PC-3 (cell line): ENCODE measurements at regions not wholly inside any gene's neighbourhood (a gene's known extent, or its start where the extent isn't known, plus 50 kb on each side); places are given as distances from the start of the nearest gene placed in this dataset.

Source experiments
- CTCF ChIP-seq: fragments of 300-600 bp; sonication (generic); conservative IDR thresholded peaks from 2 replicates; pipeline ENCODE4 v1.5.1; 2017; ENCODE audit warnings: antibody characterized with exemption, low read depth, mild to moderate bottlenecking, low read length
- EZH2 ChIP-seq: fragments of 300-600 bp; sonication (generic); IDR thresholded peaks from one replicate; pipeline ENCODE4 v1.6.1; 2017; ENCODE audit warnings: antibody characterized with exemption, mild to moderate bottlenecking, low read length; ENCODE audit not compliant: unreplicated experiment

GRCh38 chr10:21449288-21449966 lies 76.1 kb downstream of the SKIDA1 start:
- TF ChIP-seq CTCF (no peak), EZH2 (no peak)
